GM21619 (cell line): ENCODE measurements at regions not wholly inside any gene's neighbourhood (a gene's known extent, or its start where the extent isn't known, plus 50 kb on each side); places are given as distances from the start of the nearest gene placed in this dataset.
"Not testable (repeated sequence)": the region's sequence is repeated elsewhere in the genome, so short reads cannot be mapped to it uniquely, and the experiment has no call there.

Source experiments
- ATAC-seq: cut with Tn5 transposase; IDR thresholded peaks from one replicate; pipeline ENCODE4 v1.9.1; 2021; ENCODE audit not compliant: unreplicated experiment

DNA sequence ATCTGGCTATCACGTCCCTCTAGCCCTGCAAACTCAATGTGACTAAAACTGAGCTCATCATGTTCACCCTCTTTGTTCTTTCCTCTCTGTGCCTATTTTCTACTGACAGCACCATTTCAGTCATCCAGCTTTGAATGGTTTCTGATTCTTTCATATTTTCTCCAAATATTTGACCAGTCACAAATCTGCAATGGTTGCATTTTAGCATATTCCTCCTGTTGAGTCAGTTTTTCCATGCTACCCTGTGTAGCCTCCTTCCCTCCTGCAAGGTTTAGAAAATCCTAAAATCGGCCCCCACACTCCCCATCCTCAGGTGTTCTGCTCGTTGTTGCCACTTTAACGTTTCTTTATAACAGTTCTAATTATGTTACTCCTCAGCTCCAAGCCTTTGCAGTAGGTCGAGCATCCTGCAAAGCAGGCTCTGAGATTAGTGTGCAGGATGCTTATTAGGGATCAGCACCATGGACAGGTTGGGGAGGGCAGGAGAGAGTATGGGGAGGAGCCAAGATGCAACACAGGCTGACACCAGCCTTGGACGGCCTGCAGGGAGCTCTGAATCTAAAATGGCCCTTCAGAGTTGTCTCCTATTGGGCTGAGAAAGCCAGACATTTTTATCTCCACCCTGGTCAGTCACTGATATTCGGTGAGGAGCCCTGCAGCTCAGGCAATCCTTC lies 531.0 kb upstream of the COBL start:
- no peak for ATAC-seq

GRCh38 chr7:51839130-51839529 lies 522.5 kb upstream of the COBL start:
- not testable (repeated sequence) for ATAC-seq

DNA sequence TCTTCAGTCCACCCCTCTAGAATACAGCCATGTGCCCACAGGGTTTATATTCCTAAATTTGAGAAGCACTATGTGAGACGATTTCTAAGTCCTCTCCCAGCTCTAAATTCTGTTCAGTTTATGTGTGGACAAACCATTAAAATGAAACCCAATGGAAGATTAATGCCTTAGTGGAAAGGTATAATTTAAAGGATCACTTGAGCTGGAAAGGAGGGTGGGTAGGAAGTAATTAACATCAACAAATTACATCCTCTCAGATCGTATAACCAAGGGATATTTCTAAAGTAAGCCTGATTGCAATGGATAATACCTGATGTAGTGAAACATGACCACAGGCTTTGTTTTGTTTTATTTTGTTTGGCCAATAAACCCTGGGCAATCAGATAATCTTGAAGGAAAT lies 511.0 kb upstream of the COBL start:
- ATAC-seq = no peak

DNA sequence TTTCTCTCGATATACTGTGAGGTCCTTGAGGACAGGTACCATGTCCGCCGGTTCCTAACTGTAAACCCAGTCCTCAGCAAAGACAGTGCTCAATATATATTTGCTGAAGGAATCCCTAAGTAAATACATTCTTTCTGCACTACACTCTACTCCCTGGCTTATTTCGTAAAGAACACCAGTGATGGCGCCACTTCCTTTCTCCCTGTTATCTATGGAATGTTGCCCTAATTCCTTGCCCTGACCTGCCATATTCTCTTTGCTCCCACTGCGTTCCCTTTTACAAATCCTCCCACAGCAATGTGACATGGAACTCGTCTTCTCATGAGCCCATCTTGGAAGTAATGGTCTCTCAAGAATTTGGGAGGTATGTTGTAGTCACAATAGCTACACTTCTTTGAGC lies 507.4 kb upstream of the COBL start:
- ATAC-seq = no peak

- no peak for ATAC-seq
These were observed 506.8 kb upstream of the COBL start for GRCh38 chr7:51823437-51823836.

DNA sequence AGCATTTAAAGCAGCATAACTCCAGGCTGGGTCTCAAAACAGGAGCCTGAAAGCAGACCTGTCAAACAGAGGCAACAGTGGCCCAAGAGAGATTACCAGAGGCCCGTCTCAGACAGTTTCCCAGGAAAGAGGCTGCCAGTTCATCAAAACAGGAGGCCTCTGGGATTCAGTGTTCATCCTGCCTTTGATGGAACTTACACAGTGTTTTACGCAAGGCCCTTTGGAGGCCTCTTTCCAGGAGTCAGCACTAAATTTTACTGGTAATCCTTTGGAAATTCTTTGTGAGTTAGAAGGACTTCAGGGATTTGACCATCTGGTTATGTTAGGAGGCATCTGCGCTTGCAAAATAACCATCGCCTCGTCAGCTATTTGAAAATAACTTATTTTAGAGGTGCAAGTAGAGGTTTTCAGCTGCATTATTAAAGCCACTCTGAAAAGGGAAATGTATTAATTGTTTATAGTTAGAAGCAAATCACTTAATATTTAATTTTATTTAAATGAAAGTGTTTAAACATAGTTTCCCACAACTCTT lies 501.2 kb upstream of the COBL start:
- ATAC-seq = no peak

DNA sequence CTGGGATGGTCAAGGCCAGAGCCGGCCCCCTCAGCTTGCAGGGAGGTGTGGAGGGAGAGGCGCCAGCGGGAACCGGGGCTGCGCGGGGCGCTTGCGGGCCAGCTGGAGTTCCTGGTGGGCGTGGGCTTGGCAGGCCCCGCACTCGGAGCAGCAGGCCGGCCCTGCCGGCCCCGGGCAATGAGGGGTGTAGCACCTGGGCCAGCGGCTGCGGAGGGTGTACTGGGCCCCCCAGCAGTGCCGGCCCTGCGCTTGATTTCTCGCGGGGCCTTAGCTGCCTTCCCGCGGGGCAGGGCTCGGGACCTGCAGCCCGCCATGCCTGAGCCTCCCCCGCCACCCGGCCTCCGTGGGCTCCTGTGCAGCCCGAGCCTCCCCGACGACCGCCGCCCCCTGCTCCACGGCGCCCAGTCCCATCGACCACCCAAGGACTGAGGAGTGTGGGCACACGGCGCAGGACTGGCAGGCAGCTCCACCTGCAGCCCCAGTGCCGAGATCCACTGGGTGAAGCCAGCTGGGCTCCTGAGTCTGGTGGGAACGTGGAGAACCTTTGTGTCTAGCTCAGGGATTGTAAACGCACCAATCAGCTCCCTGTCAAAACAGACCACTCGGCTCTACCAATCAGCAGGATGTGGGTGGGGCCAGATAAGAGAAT lies 489.3 kb upstream of the COBL start:
- ATAC-seq = not testable (repeated sequence)

DNA sequence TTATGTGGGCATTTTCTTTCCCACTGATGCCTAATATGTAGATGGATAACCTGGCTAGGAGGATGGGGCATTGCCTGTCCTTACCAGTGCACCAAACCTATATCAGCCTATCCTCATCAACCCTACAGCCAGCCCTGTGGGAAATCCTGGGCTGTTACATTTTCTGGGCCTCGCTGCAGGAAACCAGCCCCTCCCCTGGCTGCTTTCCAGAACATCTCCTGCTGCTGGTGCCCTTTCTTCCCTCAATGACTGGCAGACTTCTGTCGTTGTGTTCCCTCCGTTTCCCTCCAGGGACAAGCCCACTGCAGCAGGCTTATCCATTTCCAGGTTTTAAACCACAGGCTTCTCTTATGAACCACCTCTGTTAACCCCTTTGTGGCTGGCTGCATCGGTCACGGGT lies 486.1 kb upstream of the COBL start:
- ATAC-seq = no peak

GRCh38 chr7:51797371-51797770 lies 480.8 kb upstream of the COBL start:
- ATAC-seq = no peak

- no peak for ATAC-seq
These were observed 476.2 kb upstream of the COBL start for GRCh38 chr7:51792796-51793195.

- no peak for ATAC-seq
These were observed 472.9 kb upstream of the COBL start for GRCh38 chr7:51789489-51789888.

DNA sequence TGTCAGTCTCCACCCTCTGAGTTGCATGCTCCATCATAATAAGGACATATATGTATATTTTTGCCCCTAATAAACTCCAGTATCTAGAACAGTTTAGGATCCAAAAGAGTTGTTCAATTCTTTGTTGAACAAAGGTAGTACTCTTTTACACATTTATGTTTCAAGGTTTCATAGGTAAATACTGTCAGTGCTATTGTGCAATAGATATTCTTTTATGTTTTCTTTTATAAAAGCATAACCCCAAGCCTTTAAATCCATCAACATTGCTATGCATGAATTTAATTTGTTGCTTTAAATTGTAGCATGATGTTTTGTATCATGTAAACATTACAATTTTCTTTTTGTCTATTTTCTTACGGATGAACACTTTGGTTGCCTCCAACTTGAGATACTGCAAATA lies 469.7 kb upstream of the COBL start:
- no peak for ATAC-seq

- ATAC-seq = no peak
These were observed 469.3 kb upstream of the COBL start for GRCh38 chr7:51785876-51786275.

GRCh38 chr7:51785171-51785570 lies 468.6 kb upstream of the COBL start:
- no peak for ATAC-seq

GRCh38 chr7:51783241-51783640 lies 466.6 kb upstream of the COBL start:
- no peak for ATAC-seq

DNA sequence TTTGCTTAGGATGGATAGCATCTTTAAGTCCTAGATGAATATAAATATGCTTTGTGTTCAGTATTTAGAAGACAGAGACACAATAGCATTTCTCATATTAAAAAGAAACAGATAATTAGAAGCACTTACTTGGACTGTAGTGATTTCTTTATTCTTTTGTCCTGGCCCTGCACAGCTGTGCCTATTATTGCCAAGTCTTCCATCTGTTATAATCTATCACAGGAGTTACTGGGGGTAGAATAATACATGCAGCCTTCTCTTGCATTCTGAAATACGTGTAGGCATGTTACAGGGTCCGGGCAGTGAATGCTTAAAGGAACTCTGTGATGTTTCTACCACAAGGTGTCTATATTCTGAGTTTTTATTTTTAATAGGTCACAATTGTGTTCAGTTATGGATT lies 461.5 kb upstream of the COBL start:
- no peak for ATAC-seq

GRCh38 chr7:51774178-51774577 lies 457.6 kb upstream of the COBL start:
- ATAC-seq = no peak

GRCh38 chr7:51772190-51772589 lies 455.6 kb upstream of the COBL start:
- no peak for ATAC-seq

DNA sequence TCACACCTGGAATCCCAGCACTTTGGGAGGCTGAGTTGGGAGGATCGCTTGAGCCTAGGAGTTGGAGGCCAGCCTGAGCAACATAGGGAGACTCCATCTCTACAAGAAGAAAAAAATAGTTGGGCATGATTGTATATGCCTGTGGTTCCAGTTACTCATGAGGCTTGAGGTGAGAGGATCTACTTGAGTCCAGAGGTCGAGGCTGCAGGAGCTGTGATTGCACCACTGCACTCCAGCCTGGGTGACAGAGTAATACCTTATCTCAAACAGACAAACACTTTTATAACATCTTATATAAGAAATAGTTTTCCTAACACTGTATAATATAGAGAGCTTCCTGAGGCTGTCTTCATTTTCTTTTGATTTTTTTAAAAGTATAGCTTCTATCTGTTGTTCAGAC lies 448.4 kb upstream of the COBL start:
- ATAC-seq = no peak

- no peak for ATAC-seq
These were observed 443.4 kb upstream of the COBL start for GRCh38 chr7:51759985-51760384.

DNA sequence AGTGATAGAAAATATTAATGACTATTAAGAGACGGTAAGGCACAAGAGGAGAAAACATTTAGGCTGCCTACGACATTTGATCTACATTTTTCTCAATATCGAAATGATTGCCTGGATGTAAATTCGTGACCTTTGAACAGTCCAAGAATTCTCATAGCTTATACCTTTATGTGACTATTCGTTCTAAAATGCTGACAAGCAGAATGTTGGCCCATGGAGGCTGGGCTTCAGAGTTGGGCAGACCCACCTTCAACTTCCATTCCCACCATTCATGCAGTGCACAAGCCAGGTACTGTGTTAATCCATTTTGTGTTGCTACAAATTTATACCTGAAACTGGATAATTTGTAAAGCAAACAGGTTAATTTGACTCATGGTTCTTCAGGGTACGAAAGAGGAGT lies 441.4 kb upstream of the COBL start:
- ATAC-seq = no peak

- ATAC-seq = no peak
These were observed 416.3 kb upstream of the COBL start for GRCh38 chr7:51732951-51733350.

DNA sequence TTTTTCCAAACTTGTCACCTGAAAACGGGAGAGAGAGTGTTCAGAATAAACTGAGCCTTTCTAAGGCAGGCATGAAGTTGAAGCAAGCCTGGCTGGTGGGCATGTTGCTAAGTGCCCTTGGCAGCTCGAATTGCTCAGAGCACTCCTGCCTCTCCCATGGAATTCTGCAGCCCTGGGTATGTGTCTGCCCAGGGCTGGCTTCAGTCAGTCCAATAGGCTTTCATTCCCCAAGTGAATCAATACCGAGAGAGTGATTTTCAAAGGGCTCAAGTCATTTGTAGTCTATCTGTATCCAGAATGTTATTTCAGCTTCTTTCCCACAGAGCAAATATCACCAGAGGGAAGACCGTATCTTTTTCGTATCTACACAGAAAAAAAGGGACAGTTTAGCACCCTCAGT lies 415.5 kb upstream of the COBL start:
- ATAC-seq = no peak
